Forelimb muscle (tissue), 1 donor: ENCODE measurements at regions not wholly inside any gene's neighbourhood (a gene's known extent, or its start where the extent isn't known, plus 50 kb on each side); places are given as distances from the start of the nearest gene placed in this dataset.

Source experiments
- DNase-seq: peaks from one replicate; pipeline ENCODE4 v3.0.0-alpha.2; 2013; ENCODE audit warnings: low read depth

GRCh38 chr4:18398661-18399060 is 377.1 kb upstream of the LCORL start:
- DNase-seq, result no peak

DNA sequence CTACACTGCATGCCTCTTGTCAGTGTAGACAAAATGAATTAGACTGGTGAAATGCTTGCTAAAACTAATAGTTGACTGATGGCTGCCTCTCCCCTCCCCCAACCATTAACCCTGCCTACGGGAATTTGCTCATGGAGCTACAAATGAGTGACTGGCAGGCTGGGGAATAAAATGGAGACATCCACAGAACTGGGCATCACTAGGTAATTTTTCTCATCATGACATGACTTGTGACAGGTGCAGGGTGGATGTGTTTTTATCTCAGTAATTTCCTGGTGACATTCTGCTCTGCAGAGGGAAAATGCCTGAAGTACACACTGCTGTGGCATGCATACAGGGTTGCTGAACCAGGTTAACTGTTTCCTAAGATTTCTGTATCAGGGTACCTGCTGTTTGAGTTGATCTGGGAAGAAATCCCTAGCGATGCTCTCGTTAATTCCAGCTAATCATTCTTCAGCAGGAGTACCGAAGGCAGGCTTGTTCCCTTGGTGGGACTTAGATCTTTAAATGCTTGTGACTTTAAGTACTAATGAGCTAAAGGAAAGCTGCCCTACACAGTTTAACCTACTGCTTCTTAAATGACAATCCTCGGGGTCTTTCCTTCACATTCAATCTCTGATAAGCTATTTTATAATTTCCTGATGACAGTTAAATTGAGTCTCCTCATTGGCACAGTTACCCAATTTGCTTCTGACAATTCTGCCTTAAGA is 376.3 kb upstream of the LCORL start:
- DNase-seq, result no peak

GRCh38 chr4:18394656-18395055 is 373.1 kb upstream of the LCORL start:
- no peak for DNase-seq

DNA sequence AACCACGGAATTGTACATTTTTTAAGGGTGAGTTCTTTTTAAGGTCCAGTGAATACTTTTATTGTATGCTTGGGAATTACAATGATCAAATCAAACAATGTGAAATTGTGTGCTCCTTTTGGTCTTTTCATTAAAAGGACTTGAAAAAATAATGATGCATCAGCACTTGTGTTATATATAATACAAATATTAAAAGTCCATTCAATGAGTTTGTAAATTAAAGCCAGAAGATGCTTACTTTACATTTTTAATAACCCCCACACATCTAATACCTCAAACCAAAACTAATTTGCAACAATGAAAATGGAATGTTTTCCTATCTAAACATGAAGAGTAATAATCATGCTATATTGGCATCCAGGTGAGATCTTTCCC is 369.8 kb upstream of the LCORL start:
- DNase-seq, result no peak

DNA sequence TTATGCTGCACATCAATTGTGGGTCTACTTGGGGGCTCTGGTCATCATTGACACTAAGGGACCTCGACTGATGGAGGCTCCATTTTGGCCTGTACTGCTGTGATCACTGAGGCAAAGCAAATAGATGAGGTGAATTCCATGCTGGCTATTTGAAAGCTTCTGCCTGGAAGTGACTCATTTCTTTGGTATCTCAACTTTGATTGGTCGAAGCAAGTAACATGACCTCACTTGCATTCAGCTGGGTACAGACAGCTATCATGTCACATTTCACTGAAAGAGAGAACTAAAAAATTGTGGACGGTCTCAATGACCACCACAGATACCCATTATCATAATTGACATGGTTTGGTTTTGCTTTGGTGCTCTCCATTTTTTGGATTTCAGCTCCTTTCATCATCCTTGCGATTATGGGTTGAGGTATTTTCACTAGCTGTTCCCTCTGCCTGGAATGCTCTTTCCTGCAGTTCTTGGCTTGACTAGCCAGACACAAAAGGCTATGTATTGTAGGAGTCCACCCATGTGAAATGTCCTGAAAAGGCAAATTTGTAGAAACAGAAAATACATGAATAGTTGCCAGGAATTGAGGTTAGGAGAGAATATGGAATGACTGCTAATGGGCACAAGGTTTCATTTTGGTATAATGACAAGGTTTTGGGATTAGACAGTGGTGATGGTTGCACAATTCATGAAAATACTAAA is 369.2 kb upstream of the LCORL start:
- DNase-seq, result no peak

- no peak for DNase-seq
Measured at GRCh38 chr4:18389115-18389514, 367.6 kb upstream of the LCORL start.

- no peak for DNase-seq
Measured at GRCh38 chr4:18388039-18388438, 366.5 kb upstream of the LCORL start.

DNA sequence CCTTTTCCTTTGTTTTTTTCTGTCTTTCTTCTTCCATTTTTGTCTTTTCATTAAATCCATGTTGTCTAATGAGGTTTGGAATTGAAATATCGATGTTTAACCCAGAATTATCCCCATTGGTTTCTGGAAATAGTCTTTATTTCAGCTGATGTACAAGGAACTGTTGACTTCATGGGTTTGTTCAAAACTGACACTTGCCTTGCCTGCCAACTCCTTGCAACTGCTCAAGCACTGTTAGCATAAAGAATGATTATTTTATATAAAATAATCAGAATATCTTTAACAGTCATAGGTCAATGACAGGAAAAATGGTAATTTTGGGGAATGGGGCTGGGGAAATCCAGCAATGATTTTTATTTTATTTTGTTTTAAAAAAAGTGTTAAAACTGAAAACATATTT is 359.6 kb upstream of the LCORL start:
- DNase-seq, result no peak

GRCh38 chr4:18369561-18369960 is 348.0 kb upstream of the LCORL start:
- DNase-seq, result no peak

DNA sequence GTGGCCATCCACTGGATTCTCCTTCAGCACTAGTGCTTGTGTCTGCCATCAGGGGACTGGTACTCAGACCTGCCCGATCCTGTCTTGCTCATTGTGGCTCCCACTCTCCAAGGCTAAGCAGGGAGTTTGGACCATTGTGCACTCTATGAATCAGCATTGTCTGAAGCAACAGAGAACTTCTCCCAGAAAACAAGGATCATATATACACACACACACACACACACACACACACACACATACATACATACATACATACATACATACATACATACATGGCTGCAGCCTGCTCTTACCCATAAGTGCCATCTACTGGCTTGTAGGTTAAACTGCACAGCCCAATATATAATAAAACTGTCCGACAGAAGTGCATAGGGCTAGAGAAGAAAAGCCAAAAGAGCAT is 345.3 kb upstream of the LCORL start:
- peak; percentile 4 for DNase-seq

DNA sequence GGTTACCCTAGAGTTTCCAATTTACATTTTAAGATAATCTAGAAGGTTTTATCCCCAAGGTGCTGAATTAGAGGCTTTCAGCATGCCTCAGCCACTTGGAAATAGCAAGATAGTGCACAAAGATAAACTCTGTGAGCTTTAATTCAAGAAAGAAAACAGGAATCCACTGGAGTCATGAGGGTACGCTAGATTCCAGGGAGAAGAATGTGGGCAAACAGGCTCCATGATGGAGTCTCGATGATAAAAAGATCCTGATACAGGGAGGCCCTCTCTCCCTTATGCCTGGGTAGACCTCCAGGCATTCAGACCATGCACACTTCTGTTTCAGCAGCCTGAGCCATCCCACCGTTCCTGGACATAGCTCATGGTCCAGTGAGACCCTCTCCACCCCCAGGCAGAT is 344.6 kb upstream of the LCORL start:
- DNase-seq, result no peak

DNA sequence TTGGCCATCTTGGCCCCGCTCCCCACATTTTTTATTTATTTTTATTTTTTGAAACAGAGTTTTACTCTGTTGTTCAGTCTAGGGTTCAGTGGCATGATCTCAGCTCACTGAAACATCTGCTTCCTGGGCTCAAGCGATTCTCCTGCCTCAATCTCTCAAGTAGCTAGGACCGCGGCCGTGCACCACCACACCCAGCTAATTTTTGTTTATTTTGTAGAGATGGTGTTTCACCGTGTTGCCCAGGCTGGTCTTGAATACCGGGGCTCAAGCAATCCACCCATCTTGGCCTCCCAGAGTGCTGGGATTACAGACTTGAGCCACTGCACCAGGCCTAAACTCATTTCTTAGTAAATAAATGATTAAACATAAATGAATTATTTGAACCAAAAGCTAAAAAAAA is 322.0 kb upstream of the LCORL start:
- no peak for DNase-seq

DNA sequence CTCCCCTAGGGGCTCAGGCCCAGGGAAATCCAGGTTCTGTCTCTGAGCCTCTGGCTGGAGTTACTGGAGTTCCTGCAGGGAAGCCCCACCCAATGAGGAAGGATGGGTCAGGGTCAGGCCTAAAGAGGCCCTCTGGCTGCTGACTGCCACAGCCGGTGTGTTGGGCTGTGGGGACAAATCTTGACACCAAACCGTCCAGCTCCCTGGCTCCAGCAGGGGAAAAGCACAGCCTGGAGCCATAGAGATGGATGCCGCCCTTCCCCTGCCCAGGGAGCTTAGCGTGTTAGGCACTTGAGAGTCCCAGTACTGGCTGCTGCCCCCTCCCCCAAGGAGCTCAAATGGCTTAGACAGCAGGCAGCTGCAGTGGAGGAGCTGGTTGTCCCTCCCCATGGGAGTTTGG is 321.3 kb upstream of the LCORL start:
- no peak for DNase-seq

DNA sequence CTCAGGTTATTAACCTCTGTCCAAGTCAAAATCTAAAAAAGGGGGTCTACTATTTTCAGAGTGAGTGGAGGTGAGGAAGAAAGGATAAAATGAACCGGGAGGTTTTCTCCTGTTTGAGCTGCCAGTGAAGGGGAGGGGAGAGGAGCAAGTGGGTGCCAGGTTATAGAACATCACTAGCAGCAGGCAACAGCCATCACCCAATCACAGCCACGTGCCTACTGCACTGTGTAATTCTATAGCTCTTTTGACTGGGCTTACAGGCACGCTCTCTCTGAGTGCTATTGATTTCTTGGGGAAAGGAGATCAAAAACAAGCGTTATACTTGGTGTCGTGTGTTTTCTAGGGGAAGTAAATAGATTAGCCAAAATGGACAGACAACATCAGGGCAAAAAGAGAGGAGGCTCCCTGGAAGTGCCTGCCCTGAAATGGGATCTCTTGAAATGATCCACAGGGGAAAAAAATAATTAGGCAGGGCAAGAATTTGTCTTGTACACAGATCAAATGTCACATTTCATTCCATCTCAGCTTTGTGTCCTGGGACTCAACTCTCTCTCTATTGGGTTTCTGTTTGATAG is 300.5 kb upstream of the LCORL start:
- no peak for DNase-seq

DNA sequence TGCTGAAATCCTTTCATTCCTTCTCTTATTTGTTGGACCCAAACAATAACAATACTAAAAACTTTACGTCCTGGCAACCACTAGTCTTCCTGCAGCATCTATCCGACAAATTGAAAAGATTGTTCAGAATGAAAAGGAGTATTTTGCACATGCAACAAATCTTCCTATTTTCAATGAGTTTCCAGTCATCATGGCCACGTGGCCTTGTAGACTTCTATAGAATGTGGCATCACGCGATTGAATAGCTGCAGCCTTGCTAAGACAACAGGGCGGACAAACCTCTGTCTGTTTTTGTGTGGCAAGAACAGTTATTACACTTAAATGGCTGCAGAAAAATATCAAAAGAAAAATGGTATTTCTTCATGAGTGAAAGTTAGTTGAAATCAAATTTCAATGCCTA is 297.9 kb upstream of the LCORL start:
- no peak for DNase-seq

GRCh38 chr4:18318682-18319388 is 297.3 kb upstream of the LCORL start:
- peak; percentile 11 for DNase-seq

GRCh38 chr4:18314731-18315130 is 293.2 kb upstream of the LCORL start:
- no peak for DNase-seq

DNA sequence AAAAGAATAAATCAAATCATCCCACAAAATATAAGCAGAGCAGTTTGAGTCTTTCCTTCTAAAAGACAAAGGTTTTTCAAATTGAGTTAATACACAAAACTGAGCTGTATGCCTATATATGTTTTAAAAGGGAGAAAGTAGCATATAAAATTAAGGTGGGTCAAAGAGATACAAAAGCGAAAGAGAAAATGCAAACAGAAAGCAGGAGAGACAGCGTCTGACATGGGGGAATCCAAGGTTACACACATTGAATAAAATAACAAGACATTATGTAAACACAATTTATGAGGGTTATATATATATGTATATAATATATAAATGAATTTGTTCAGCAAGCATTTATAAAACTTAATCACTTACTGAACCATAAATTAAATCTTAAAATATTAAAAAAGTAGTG is 276.1 kb upstream of the LCORL start:
- no peak for DNase-seq

- DNase-seq, result no peak
Measured at GRCh38 chr4:18296411-18296810, 274.9 kb upstream of the LCORL start.

GRCh38 chr4:18294846-18295245 is 273.3 kb upstream of the LCORL start:
- DNase-seq, result no peak

DNA sequence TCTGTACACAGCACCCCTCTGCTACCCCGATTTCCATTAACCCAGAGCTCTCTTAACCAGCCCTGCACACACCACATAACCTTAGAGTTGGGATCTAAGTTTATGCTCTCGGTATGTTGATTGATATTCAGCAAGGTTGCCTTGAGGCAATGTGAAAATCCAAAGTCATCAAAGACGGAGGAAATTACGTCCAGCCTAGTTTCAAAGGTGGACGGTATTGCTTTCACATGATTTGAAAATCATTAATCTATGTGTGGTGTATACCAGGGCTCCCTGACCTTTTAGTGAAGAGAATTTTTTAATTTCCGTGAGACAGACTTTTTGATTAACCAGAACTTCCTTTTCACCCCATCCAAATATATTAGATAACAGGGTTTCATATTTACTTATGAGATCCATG is 272.5 kb upstream of the LCORL start:
- no peak for DNase-seq

- DNase-seq, result no peak
Measured at GRCh38 chr4:18292411-18292810, 270.9 kb upstream of the LCORL start.

DNA sequence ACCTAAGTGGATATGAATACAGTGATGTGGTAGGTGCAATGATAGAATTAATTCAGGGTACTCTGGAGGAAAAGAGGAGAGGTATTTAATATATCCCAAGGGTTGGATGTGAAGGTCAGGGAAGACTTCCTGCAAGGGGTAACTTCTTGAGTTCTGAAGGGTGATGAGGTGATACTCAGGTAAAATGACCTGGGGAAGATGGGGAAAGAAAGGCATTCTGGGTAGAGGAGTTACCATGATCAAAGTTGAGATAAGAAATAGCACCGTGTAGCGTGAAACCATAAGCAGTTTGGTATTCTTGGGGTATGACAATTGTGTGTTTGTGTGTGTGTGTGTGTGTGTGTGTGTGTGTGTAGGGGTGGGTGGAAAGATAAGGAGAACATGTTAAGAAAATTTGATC is 270.4 kb upstream of the LCORL start:
- DNase-seq, result no peak
